Activated CD8-positive, alpha-beta T cell treated with anti-CD3 and anti-CD28 coated beads, Interleukin-2, amount 10 ng/mL, durations not matched to agents 7 days and 5 days (primary cell): ENCODE measurements at regions not wholly inside any gene's neighbourhood (a gene's known extent, or its start where the extent isn't known, plus 50 kb on each side); places are given as distances from the start of the nearest gene placed in this dataset.

Source experiments
- ATAC-seq: fragments of 150-1000 bp; cut with Tn5 transposase; one replicate; pipeline ENCODE4 v1.10.0; 2021; ENCODE audit warnings: moderate library complexity
- CTCF ChIA-PET: fragments of 350-600 bp; sonication (Branson Sonifier 250); formaldehyde crosslinking; loops from one replicate; lab custom pipeline; 2021; ENCODE audit warnings: antibody characterized with exemption; lab: Charles Lee
- POLR2A ChIA-PET: fragments of 350-600 bp; sonication (Branson Sonifier 250); formaldehyde crosslinking; loops from one replicate; lab custom pipeline; 2021; ENCODE audit warnings: antibody characterized with exemption; lab: Charles Lee
- DNase-seq: peaks from one replicate; pipeline ENCODE4 v3.0.0-alpha.2; 2020
- H3K27ac Mint-ChIP-seq: one replicate; pipeline ENCODE4 v1.8.0; 2021; ENCODE audit warnings: mild to moderate bottlenecking, mixed read lengths
- H3K27me3 Mint-ChIP-seq: one replicate; pipeline ENCODE4 v1.8.0; 2021; ENCODE audit warnings: low read depth, mixed read lengths
- H3K36me3 Mint-ChIP-seq: one replicate; pipeline ENCODE4 v1.8.0; 2021; ENCODE audit warnings: low read depth, mixed read lengths
- H3K4me1 Mint-ChIP-seq: one replicate; pipeline ENCODE4 v1.8.0; 2021; ENCODE audit warnings: low read depth, mixed read lengths
- H3K4me3 Mint-ChIP-seq: one replicate; pipeline ENCODE4 v1.8.0; 2021; ENCODE audit warnings: mild to moderate bottlenecking, mixed read lengths
- H3K9me3 Mint-ChIP-seq: one replicate; pipeline ENCODE4 v1.8.0; 2022; ENCODE audit warnings: mixed read lengths; ENCODE audit not compliant: insufficient read depth

GRCh38 chr1:113185463-113186104 is 112.6 kb downstream of the LRIG2 start:
- Mint-ChIP-seq H3K36me3 (no peaks in the 10 kb centered on the region), H3K4me1 (no peaks in the 10 kb centered on the region), H3K27me3 (peaks cover 33% of the 10 kb centered on the region), H3K9me3 (no peaks in the 10 kb centered on the region), H3K4me3 (no peak overlapping the region), H3K27ac (no peak overlapping the region)
- DNase-seq (no peak), ATAC-seq (no peak)
- ChIA-PET CTCF (no interaction called here), POLR2A (no interaction called here)

- CTCF ChIA-PET = no interaction called here
- Mint-ChIP-seq H3K9me3 (no peaks in the 10 kb centered on the region), H3K27ac (no peak overlapping the region), H3K4me1 (no peaks in the 10 kb centered on the region), H3K36me3 (no peaks in the 10 kb centered on the region), H3K4me3 (no peak overlapping the region), H3K27me3 (peaks cover 9% of the 10 kb centered on the region)
- ATAC-seq = no peak
- no peak for DNase-seq
- POLR2A ChIA-PET = no interaction called here
These were observed 117.1 kb downstream of the LRIG2 start for GRCh38 chr1:113190078-113190477.

DNA sequence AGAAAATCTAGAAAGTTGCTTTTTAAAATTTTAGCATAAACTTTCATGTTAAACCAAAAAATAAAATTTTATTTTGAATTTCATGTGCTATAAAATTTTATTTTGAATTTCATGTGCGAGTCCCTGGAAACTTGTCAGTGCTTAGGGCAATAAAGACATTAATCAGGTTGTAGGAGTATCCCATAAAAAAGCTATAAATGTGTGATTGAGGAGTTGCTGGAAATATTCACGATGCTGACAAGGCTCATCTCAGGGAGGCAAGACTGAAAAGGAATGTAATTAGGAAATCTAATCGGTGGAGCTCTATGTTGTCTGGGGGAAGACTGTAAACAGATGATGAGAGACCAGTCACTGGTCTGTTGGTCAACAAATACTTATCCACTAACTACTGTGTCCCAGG is 117.9 kb downstream of the LRIG2 start:
- H3K9me3 Mint-ChIP-seq = no peaks in the 10 kb centered on the region
- H3K4me1 Mint-ChIP-seq = no peaks in the 10 kb centered on the region
- no peaks in the 10 kb centered on the region for H3K36me3 Mint-ChIP-seq
- ATAC-seq (no peak), DNase-seq (no peak)
- H3K27me3 Mint-ChIP-seq = peaks cover 6% of the 10 kb centered on the region
- POLR2A ChIA-PET = no interaction called here
- no peak overlapping the region for H3K27ac Mint-ChIP-seq
- no peak overlapping the region for H3K4me3 Mint-ChIP-seq
- CTCF ChIA-PET = no interaction called here

- ATAC-seq (no peak), DNase-seq (no peak)
- Mint-ChIP-seq H3K27ac (no peak overlapping the region), H3K36me3 (no peaks in the 10 kb centered on the region), H3K9me3 (no peaks in the 10 kb centered on the region), H3K4me1 (no peaks in the 10 kb centered on the region), H3K4me3 (no peak overlapping the region), H3K27me3 (peaks cover 6% of the 10 kb centered on the region)
- ChIA-PET CTCF (no interaction called here), POLR2A (no interaction called here)
These were observed 118.6 kb downstream of the LRIG2 start for GRCh38 chr1:113191579-113192076.

DNA sequence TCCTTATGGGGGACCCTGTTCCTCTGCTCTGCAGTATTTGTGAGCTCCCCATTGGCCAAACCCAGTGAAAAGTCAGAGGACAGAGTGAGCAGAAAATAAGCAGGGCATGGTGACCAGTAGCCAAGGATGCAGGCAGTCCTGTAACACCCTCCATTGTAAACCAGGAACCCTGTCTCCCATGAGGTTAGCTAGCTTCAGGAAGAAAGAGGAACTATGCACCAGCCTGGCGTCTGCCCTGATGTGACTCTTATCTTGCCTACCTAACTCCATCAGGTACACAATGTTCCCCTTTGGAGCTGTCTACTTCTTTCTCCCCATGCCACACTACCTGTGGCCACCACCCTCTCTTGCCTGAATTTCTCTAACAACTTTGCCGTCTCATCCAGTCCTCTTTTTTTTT is 119.2 kb downstream of the LRIG2 start:
- Mint-ChIP-seq H3K36me3 (no peaks in the 10 kb centered on the region), H3K4me1 (no peaks in the 10 kb centered on the region), H3K27me3 (peaks cover 6% of the 10 kb centered on the region), H3K9me3 (no peaks in the 10 kb centered on the region), H3K27ac (no peak overlapping the region), H3K4me3 (no peak overlapping the region)
- DNase-seq (no peak), ATAC-seq (no peak)
- ChIA-PET CTCF (no interaction called here), POLR2A (no interaction called here)

GRCh38 chr1:113192980-113193379 is 120.0 kb downstream of the LRIG2 start:
- CTCF ChIA-PET = no interaction called here
- POLR2A ChIA-PET = no interaction called here
- H3K4me3 Mint-ChIP-seq = no peak overlapping the region
- H3K36me3 Mint-ChIP-seq = no peaks in the 10 kb centered on the region
- no peak for DNase-seq
- H3K27ac Mint-ChIP-seq = no peak overlapping the region
- no peaks in the 10 kb centered on the region for H3K9me3 Mint-ChIP-seq
- peaks cover 6% of the 10 kb centered on the region for H3K27me3 Mint-ChIP-seq
- no peaks in the 10 kb centered on the region for H3K4me1 Mint-ChIP-seq
- ATAC-seq = no peak

DNA sequence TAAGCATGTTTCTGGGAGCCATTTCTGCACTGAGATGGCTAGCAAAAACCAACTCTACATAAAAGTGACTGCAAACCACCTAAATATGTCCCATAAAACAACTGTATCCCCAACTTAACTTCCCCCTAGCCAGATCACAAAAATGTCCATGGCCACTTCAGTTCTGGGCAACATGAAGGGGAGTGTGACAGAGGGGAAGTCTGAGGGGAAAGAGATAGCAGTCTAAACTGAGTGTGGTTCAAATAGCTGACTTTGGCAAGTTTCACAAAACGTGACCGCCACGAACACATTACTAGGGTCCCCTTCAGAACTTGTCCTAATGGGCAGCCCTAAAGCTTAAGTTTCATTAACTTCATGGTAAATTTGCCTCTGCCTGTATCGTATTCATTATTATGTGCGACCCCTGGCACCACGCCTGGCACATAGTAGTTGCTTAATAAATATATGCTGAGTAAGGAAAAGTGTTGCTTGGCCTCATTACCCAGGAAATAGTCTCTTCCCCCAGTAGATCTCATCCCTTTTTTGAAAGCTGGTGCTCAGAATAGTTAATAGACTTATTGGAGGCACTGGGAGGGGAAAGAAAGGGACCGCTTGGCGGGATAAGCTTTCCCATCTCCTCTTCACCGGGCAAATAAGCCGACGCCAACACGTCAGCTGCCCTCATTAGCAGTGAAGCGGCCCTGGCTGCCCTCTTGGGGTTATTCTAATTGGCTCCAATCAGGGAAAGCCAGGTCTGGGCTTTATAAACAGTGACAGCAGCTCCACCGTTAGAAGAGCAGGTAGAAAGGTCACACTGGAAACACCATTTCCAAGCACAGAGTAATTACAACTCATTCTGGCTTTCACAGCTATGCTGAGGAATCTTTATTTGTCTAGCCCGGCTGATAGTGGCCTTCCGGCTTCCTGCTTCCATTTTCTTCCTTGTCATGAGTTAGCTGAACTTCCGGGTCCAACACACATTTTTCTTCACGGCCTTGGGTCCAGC is 122.1 kb downstream of the LRIG2 start:
- Mint-ChIP-seq H3K36me3 (no peaks in the 10 kb centered on the region), H3K9me3 (no peaks in the 10 kb centered on the region), H3K27me3 (peaks cover 4% of the 10 kb centered on the region), H3K27ac (no peak overlapping the region), H3K4me3 (no peak overlapping the region), H3K4me1 (no peaks in the 10 kb centered on the region)
- POLR2A ChIA-PET = no interaction called here
- no peak for ATAC-seq
- no peak for DNase-seq
- CTCF ChIA-PET = interaction anchor here (0.7 kb wide), 1 partner anchor 32 kb away, joined by 3 read pairs; no protein-coding TSS in a partner anchor

DNA sequence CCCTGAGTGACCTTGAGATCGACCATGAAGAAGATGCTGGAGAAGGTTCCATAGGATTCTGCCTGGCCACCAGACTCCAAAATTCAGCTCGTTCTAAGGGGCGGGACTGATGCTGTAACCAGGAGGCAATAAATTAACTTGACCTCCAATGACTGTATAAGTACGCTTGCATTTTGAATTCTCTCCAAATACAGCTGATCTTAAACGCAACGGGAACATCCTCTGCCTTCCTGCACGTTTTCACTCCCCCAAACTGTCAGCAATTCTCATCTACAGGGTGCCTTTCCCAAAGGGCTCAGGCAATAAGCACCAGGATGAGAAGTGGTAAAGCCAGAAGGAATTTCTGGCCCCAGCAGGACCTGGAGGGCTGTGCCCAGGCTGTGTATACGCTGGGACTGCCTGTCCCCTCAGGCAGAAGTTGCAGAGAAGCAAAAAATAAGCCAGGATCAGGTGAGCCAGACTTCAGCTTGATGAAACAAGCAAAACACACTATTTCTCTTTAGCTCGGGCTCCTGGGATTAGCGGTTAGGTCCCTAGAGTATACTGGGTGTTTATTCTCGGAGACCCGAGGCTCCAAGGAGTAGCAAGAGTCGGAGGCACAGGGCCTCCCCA is 124.8 kb downstream of the LRIG2 start:
- Mint-ChIP-seq H3K4me1 (no peaks in the 10 kb centered on the region), H3K9me3 (no peaks in the 10 kb centered on the region), H3K4me3 (no peak overlapping the region), H3K27ac (no peak overlapping the region), H3K36me3 (no peaks in the 10 kb centered on the region), H3K27me3 (peaks cover 3% of the 10 kb centered on the region)
- POLR2A ChIA-PET = no interaction called here
- CTCF ChIA-PET = no interaction called here
- DNase-seq (no peak), ATAC-seq (no peak)

- H3K4me1 Mint-ChIP-seq = no peaks in the 10 kb centered on the region
- H3K27ac Mint-ChIP-seq = no peak overlapping the region
These were observed 125.8 kb downstream of the LRIG2 start for GRCh38 chr1:113198806-113199205.

DNA sequence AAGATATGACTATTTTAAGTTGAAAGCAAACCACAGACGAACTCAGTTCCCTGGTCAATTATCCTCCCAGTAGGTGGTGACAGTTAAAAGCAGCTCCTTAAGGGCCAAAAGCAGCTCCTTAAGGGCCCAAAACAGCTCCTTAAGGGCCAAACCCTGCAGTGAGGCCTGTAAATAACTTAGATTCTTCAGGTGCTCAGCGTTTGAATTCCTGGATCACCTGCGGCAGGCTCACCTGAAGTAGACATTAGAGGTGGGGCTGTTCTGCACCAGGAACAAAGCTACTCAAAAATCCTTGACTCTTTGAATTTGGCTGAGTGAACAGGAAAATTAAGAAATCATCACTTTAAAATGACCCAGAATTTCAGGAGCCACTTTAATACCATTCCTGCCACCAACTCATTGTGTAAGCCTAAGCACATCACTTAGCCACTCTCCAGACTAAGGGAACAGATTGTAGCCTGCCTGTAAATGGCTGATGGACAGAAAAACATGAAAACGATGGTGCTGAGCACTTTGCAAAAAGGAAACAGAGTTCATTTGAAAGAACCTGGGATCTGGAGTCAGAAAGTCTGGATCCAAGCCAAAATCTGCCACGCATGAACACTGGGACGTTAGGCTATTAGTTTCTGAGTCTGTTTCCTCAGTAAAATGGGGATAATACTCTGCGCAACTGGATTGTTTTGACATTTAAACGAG is 126.9 kb downstream of the LRIG2 start:
- H3K27ac Mint-ChIP-seq = no peak overlapping the region
- ChIA-PET POLR2A (no interaction called here), CTCF (no interaction called here)
- H3K9me3 Mint-ChIP-seq = no peaks in the 10 kb centered on the region
- no peaks in the 10 kb centered on the region for H3K4me1 Mint-ChIP-seq
- H3K36me3 Mint-ChIP-seq = no peaks in the 10 kb centered on the region
- ATAC-seq (no peak), DNase-seq (no peak)
- H3K4me3 Mint-ChIP-seq = no peak overlapping the region
- H3K27me3 Mint-ChIP-seq = peaks cover 5% of the 10 kb centered on the region

More at GRCh38 chr1:113198806-113199205, 125.8 kb downstream of the LRIG2 start:
- no peaks in the 10 kb centered on the region for H3K9me3 Mint-ChIP-seq
- CTCF ChIA-PET = no interaction called here
- H3K36me3 Mint-ChIP-seq = no peaks in the 10 kb centered on the region
- peaks cover 5% of the 10 kb centered on the region for H3K27me3 Mint-ChIP-seq
- POLR2A ChIA-PET = no interaction called here
- no peak overlapping the region for H3K4me3 Mint-ChIP-seq
- DNase-seq = no peak
- no peak for ATAC-seq

DNA sequence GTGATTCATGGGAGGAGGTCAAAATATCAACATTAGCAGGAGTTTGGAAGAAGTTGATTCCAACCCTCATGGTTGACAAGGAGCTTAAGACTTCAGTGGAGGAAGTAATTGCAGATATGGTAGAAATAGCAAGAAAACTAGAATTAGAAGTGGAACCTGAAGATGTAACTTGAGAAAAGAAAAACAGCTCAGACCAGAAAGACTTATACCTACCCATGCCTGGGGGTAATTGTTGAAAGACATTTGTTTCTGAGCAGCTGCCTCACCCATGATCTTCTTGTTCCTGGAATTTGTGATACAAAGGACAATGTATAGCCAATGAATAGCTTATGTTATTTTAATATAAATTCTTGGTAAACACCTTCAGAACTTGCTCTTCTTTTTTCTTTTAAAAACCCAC is 128.6 kb downstream of the LRIG2 start:
- Mint-ChIP-seq H3K4me1 (no peaks in the 10 kb centered on the region), H3K27ac (no peak overlapping the region), H3K9me3 (no peaks in the 10 kb centered on the region), H3K36me3 (no peaks in the 10 kb centered on the region), H3K4me3 (no peak overlapping the region), H3K27me3 (peaks cover 8% of the 10 kb centered on the region)
- ChIA-PET CTCF (no interaction called here), POLR2A (no interaction called here)
- DNase-seq (no peak), ATAC-seq (no peak)
